Gastrocnemius medialis (tissue), 4 donors: ENCODE measurements at regions not wholly inside any gene's neighbourhood (a gene's known extent, or its start where the extent isn't known, plus 50 kb on each side); places are given as distances from the start of the nearest gene placed in this dataset.

Experiments used
- ATAC-seq, 2 donors: fragments of 150-250 bp; one replicate each; pipeline ENCODE4 v1.9.1; 2016
- DNase-seq, 2 donors: peaks; one replicate each; pipeline ENCODE4 v3.0.0-alpha.2; 2019
- H3K27ac ChIP-seq, 4 donors: fragments of 200-600 bp; sonication (generic); 1 replicate in 1 of 4; 2 replicates in 3 of 4; pipeline ENCODE4 v1.5.1; 2016 to 2018; ENCODE audit warnings: mild to moderate bottlenecking in 2 of 4, moderate library complexity in 1 of 4
- H3K27me3 ChIP-seq, 3 donors: fragments of 200-600 bp; sonication (generic) in 2 of 3; 1 replicate in 1 of 3; 2 replicates in 2 of 3; pipeline versions ENCODE4 v1.5.1 to v1.6.0; 2016 to 2019; ENCODE audit warnings: mild to moderate bottlenecking in 1 of 3, moderate library complexity in 1 of 3
- H3K36me3 ChIP-seq, 2 donors: fragments of 200-600 bp; sonication (generic) in 1 of 2; one replicate each; pipeline ENCODE4 v1.5.1; 2017 to 2018
- H3K4me1 ChIP-seq, 2 donors: fragments of 200-600 bp; sonication (generic) in 1 of 2; one replicate each; pipeline ENCODE4 v1.5.1; 2016 to 2017; ENCODE audit warnings: mild to moderate bottlenecking in 2 of 2
- H3K4me3 ChIP-seq, 4 donors: fragments of 200-600 bp; sonication (generic) in 3 of 4; 1 replicate in 1 of 4; 2 replicates in 3 of 4; pipeline ENCODE4 v1.5.1; 2016 to 2019; ENCODE audit warnings: mild to moderate bottlenecking in 2 of 4
- H3K9me3 ChIP-seq, 3 donors: fragments of 200-600 bp; sonication (generic) in 2 of 3; 1 replicate in 1 of 3; 2 replicates in 2 of 3; pipeline ENCODE4 v1.5.1; 2016 to 2019
- POLR2A ChIP-seq, 2 donors: fragments of 450-650 bp; IDR thresholded peaks; one replicate each; pipeline ENCODE4 v1.6.1; 2017; ENCODE audit warnings: antibody characterized with exemption in 2 of 2, mild to moderate bottlenecking in 2 of 2, moderate library complexity in 2 of 2
- in situ Hi-C, 4 donors: fragments of 200-750 bp; cut with MboI; loops; one replicate each; pipeline versions ENCODE4 v1.15.0 to v1.8.0; 2017; ENCODE audit warnings: low sequenced_read_pairs in 4 of 4
- intact Hi-C: fragments of 100-400 bp; cut with DNase I; formaldehyde crosslinking; loops from one replicate; pipeline ENCODE4 v1.15.1; 2023; ENCODE audit warnings: low total_unique reads
- TF ChIP-seq, protein P1 (sequence below), 5 experiments: fragments of 450-650 bp in 3 of 5; fragments of 200-600 bp in 2 of 5; sonication (generic) in 2 of 5; IDR thresholded peaks in 4 of 5; conservative IDR thresholded peaks in 1 of 5; 1 replicate in 4 of 5; 2 replicates in 1 of 5; pipeline ENCODE4 v1.5.1; 2016 to 2019; ENCODE audit warnings: antibody characterized with exemption in 5 of 5, mild to moderate bottlenecking in 3 of 5, moderate library complexity in 3 of 5

DNA sequence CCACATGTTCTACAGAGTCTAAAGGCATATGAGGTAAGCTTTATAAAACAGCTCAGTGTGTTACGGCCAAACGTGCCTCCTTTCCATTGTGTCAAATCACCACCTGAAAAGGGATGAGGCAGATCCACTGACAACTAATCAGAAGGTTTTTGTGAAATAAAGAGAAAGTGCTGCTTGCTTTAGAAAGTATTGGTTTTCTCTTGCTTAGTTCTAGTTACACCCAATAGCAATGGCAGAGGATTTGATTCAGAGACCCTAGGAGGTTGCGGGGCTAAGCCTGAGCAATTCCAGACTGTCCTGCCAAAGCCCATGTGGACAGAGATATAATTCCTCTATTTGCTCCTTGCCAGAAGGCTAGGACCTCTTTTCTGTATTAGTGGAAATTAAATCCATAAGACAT is 125.5 kb downstream of the SPRY1 start:
- DNase-seq (no peak), ATAC-seq (no peak)
- in situ Hi-C loops (no loop called here), intact Hi-C loops (no loop called here)
- no peak overlapping the region for H3K4me3 ChIP-seq
- H3K36me3 ChIP-seq = no peaks in the 10 kb centered on the region
- H3K4me1 ChIP-seq = no peaks in the 10 kb centered on the region
- H3K27me3 ChIP-seq = no peaks in the 10 kb centered on the region
- no peak overlapping the region for H3K27ac ChIP-seq
- no peaks in the 10 kb centered on the region for H3K9me3 ChIP-seq
- TF ChIP-seq, protein P1, sequence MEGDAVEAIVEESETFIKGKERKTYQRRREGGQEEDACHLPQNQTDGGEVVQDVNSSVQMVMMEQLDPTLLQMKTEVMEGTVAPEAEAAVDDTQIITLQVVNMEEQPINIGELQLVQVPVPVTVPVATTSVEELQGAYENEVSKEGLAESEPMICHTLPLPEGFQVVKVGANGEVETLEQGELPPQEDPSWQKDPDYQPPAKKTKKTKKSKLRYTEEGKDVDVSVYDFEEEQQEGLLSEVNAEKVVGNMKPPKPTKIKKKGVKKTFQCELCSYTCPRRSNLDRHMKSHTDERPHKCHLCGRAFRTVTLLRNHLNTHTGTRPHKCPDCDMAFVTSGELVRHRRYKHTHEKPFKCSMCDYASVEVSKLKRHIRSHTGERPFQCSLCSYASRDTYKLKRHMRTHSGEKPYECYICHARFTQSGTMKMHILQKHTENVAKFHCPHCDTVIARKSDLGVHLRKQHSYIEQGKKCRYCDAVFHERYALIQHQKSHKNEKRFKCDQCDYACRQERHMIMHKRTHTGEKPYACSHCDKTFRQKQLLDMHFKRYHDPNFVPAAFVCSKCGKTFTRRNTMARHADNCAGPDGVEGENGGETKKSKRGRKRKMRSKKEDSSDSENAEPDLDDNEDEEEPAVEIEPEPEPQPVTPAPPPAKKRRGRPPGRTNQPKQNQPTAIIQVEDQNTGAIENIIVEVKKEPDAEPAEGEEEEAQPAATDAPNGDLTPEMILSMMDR (IDR thresholded peaks at IDR 0.05 in 4 of 5, conservative IDR thresholded peaks at IDR 0.05 in 1 of 5) = no peak
- TF ChIP-seq POLR2A (IDR thresholded peaks at IDR 0.05) = no peak

DNA sequence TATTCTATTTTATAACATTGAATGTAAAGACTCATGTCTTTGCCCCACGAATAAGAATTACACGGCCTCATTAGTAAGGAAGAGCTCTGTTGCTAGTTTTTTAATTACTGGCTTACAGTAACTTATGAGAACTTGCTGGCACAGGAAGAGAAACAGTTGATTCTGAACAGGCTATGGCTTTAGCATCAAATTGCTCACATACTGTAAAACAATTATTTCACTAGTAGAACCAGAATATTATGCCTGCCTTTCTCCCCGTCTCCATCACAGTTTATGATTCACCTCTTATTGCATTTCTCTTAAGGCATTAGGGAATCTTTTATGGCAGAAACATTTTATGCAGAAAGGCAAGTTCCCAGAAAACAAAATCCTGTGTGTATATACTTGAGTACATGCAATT is 126.1 kb downstream of the SPRY1 start:
- no peak overlapping the region for H3K27ac ChIP-seq
- no peaks in the 10 kb centered on the region for H3K9me3 ChIP-seq
- DNase-seq (no peak), ATAC-seq (no peak)
- no peaks in the 10 kb centered on the region for H3K36me3 ChIP-seq
- no peak overlapping the region for H3K4me3 ChIP-seq
- no peaks in the 10 kb centered on the region for H3K4me1 ChIP-seq
- in situ Hi-C loops (no loop called here), intact Hi-C loops (no loop called here)
- H3K27me3 ChIP-seq = no peaks in the 10 kb centered on the region
- no peak for TF ChIP-seq POLR2A (IDR thresholded peaks at IDR 0.05)
- TF ChIP-seq, protein P1 (IDR thresholded peaks at IDR 0.05 in 4 of 5, conservative IDR thresholded peaks at IDR 0.05 in 1 of 5) = no peak

DNA sequence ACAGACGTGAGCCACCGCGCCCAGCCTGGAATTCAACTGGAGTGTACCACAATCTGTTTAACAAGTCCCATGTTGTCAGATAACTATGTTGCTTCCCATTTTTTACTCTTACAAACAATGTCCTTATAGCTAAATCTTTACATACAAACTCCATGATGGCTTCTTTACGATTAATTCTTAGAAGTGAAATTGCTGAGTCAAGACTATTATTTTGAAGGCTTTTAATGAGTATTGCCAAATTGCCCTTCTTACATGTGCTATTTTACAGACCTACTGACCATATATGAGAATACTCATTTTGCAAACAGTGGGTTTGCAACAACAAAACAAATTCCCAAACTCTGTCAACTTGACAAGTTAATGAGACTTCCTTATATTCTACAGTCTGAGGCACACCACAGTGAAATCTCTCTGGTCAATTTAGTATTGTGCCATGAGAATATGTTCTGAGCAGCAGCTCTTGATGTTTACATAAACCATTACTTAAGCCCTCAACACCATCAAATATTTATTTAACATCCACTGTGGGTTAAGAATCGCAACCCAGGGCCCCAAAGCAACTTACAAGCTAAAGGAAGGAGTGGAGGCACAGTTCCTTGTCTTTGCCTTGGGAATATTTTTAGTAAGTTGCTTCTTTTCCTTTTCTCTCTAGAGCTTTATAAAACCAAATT is 128.5 kb downstream of the SPRY1 start:
- Histone ChIP-seq H3K27me3 (no peaks in the 10 kb centered on the region), H3K27ac (no peak overlapping the region), H3K4me3 (no peak overlapping the region), H3K4me1 (peaks cover 8 to 9% of the 10 kb centered on the region in 2 donors), H3K36me3 (no peaks in the 10 kb centered on the region), H3K9me3 (no peaks in the 10 kb centered on the region)
- TF ChIP-seq, protein P1 (IDR thresholded peaks at IDR 0.05 in 4 of 5, conservative IDR thresholded peaks at IDR 0.05 in 1 of 5) = no peak
- no peak for TF ChIP-seq POLR2A (IDR thresholded peaks at IDR 0.05)
- DNase-seq (no peak), ATAC-seq (no peak)
- intact Hi-C loops = no loop called here
- in situ Hi-C loops = no loop called here

DNA sequence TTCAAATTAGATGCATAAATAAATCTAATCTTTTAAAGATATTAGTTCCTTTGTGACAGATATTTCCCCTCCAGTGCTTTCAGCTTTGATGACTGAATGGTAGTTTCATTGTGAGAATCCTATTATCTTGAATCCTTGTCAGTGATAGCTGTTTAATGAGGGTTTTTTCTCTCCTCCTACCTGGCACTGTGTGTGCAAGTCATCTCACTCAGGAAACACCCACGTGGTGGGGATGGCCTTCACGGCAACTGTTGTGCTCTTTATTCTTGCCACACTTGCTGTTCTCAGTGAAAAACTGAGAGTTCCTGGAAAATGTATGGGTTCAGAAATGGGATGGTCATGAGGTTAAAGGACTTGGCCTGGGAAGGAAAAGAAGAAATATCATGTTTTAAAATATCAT is 129.9 kb downstream of the SPRY1 start:
- in situ Hi-C loops (no loop called here), intact Hi-C loops (no loop called here)
- H3K27me3 ChIP-seq = no peaks in the 10 kb centered on the region
- H3K4me3 ChIP-seq = no peak overlapping the region
- peaks cover 8 to 9% of the 10 kb centered on the region in 2 donors for H3K4me1 ChIP-seq
- H3K27ac ChIP-seq = no peak overlapping the region
- no peaks in the 10 kb centered on the region for H3K36me3 ChIP-seq
- TF ChIP-seq, protein P1 (IDR thresholded peaks at IDR 0.05 in 4 of 5, conservative IDR thresholded peaks at IDR 0.05 in 1 of 5) = no peak
- TF ChIP-seq POLR2A (IDR thresholded peaks at IDR 0.05) = no peak
- no peak for DNase-seq
- ATAC-seq = no peak
- no peaks in the 10 kb centered on the region for H3K9me3 ChIP-seq
